Nephron (organoid): ENCODE measurements at regions not wholly inside any gene's neighbourhood (a gene's known extent, or its start where the extent isn't known, plus 50 kb on each side); places are given as distances from the start of the nearest gene placed in this dataset.

Experiments used
- H3K27ac Mint-ChIP-seq, 3 experiments: 2 replicates each; pipeline ENCODE4 v1.8.0; 2020; ENCODE audit warnings: mixed read lengths in 3 of 3, mild to moderate bottlenecking in 2 of 3, moderate library complexity in 1 of 3
- H3K27me3 Mint-ChIP-seq: 2 replicates; pipeline ENCODE4 v1.8.0; 2021; ENCODE audit warnings: low read depth, mild to moderate bottlenecking, moderate library complexity, mixed read lengths
- H3K36me3 Mint-ChIP-seq: 2 replicates; pipeline ENCODE4 v1.8.0; 2020; ENCODE audit warnings: low read depth, mixed read lengths
- H3K4me1 Mint-ChIP-seq: 2 replicates; pipeline ENCODE4 v1.8.0; 2020; ENCODE audit warnings: mixed read lengths
- H3K4me3 Mint-ChIP-seq, 3 experiments: 2 replicates each; pipeline ENCODE4 v1.8.0; 2020; ENCODE audit warnings: mild to moderate bottlenecking in 3 of 3, mixed read lengths in 3 of 3, moderate library complexity in 2 of 3
- H3K9me3 Mint-ChIP-seq: 2 replicates; pipeline ENCODE4 v1.8.0; 2020; ENCODE audit warnings: mixed read lengths
- CTCF ChIP-seq, 3 experiments: fragments of 200-600 bp; sonication (generic); IDR thresholded peaks; one replicate each; pipeline ENCODE4 v1.5.0; 2021; ENCODE audit warnings: antibody characterized with exemption in 3 of 3; ENCODE audit not compliant: unreplicated experiment in 3 of 3

GRCh38 chr9:118252027-118252426 lies 547.8 kb downstream of the TLR4 start:
- Mint-ChIP-seq H3K9me3 (peaks cover 17% of the 10 kb centered on the region), H3K4me3 (no peak overlapping the region), H3K27ac (no peak overlapping the region), H3K4me1 (no peaks in the 10 kb centered on the region), H3K27me3 (no peaks in the 10 kb centered on the region), H3K36me3 (no peaks in the 10 kb centered on the region)
- no peak for TF ChIP-seq CTCF (IDR thresholded peaks at IDR 0.05; ENCODE audit: unreplicated experiment in 3 of 3)

- no peaks in the 10 kb centered on the region for H3K27me3 Mint-ChIP-seq
- H3K36me3 Mint-ChIP-seq = no peaks in the 10 kb centered on the region
- TF ChIP-seq CTCF (IDR thresholded peaks at IDR 0.05; ENCODE audit: unreplicated experiment in 3 of 3) = no peak
- H3K4me3 Mint-ChIP-seq = no peak overlapping the region
- H3K4me1 Mint-ChIP-seq = no peaks in the 10 kb centered on the region
- peaks cover 25% of the 10 kb centered on the region for H3K9me3 Mint-ChIP-seq
- no peak overlapping the region for H3K27ac Mint-ChIP-seq
These were observed 558.0 kb downstream of the TLR4 start for GRCh38 chr9:118262191-118262590.

- Mint-ChIP-seq H3K27me3 (no peaks in the 10 kb centered on the region), H3K9me3 (peaks cover 15% of the 10 kb centered on the region), H3K27ac (no peak overlapping the region), H3K4me3 (no peak overlapping the region), H3K4me1 (no peaks in the 10 kb centered on the region), H3K36me3 (no peaks in the 10 kb centered on the region)
- TF ChIP-seq CTCF (IDR thresholded peaks at IDR 0.05; ENCODE audit: unreplicated experiment in 3 of 3) = no peak
These were observed 559.7 kb downstream of the TLR4 start for GRCh38 chr9:118263949-118264348.

GRCh38 chr9:118268046-118268445 lies 563.8 kb downstream of the TLR4 start:
- Mint-ChIP-seq H3K4me3 (no peak overlapping the region), H3K9me3 (no peaks in the 10 kb centered on the region), H3K27me3 (no peaks in the 10 kb centered on the region), H3K27ac (no peak overlapping the region), H3K36me3 (no peaks in the 10 kb centered on the region), H3K4me1 (no peaks in the 10 kb centered on the region)
- no peak for TF ChIP-seq CTCF (IDR thresholded peaks at IDR 0.05; ENCODE audit: unreplicated experiment in 3 of 3)

- no peaks in the 10 kb centered on the region for H3K27me3 Mint-ChIP-seq
- H3K27ac Mint-ChIP-seq = no peak overlapping the region
- no peaks in the 10 kb centered on the region for H3K4me1 Mint-ChIP-seq
- H3K36me3 Mint-ChIP-seq = no peaks in the 10 kb centered on the region
- H3K4me3 Mint-ChIP-seq = no peak overlapping the region
- TF ChIP-seq CTCF (IDR thresholded peaks at IDR 0.05; ENCODE audit: unreplicated experiment in 3 of 3) = no peak
- no peaks in the 10 kb centered on the region for H3K9me3 Mint-ChIP-seq
These were observed 565.4 kb downstream of the TLR4 start for GRCh38 chr9:118269623-118270022.

GRCh38 chr9:118271331-118271730 lies 567.1 kb downstream of the TLR4 start:
- Mint-ChIP-seq H3K9me3 (no peaks in the 10 kb centered on the region), H3K4me3 (no peak overlapping the region)

More at GRCh38 chr9:118271331-118271730, 567.1 kb downstream of the TLR4 start:
- Mint-ChIP-seq H3K4me1 (no peaks in the 10 kb centered on the region), H3K27me3 (no peaks in the 10 kb centered on the region), H3K27ac (no peak overlapping the region), H3K36me3 (no peaks in the 10 kb centered on the region)
- TF ChIP-seq CTCF (IDR thresholded peaks at IDR 0.05; ENCODE audit: unreplicated experiment in 3 of 3) = no peak
